Liver (tissue), 3 donors: ENCODE measurements at regions not wholly inside any gene's neighbourhood (a gene's known extent, or its start where the extent isn't known, plus 50 kb on each side); places are given as distances from the start of the nearest gene placed in this dataset.

Source experiments
- CTCF ChIP-seq: fragments of 150-350 bp; IDR thresholded peaks from 2 replicates; pipeline ENCODE4 v1.5.1; 2017; ENCODE audit warnings: improper control_type of control experiment, low read depth, low read length; ENCODE audit not compliant: missing input control
- HNF4G ChIP-seq: IDR thresholded peaks from 2 replicates; pipeline ENCODE4 v1.6.1; 2016; ENCODE audit warnings: antibody characterized with exemption
- RAD21 ChIP-seq, 2 donors: IDR thresholded peaks; 2 replicates each; pipeline ENCODE4 v1.6.1; 2016; ENCODE audit warnings: antibody characterized with exemption in 2 of 2, mild to moderate bottlenecking in 2 of 2
- REST ChIP-seq: IDR thresholded peaks from 2 replicates; pipeline ENCODE4 v1.6.1; 2016; ENCODE audit warnings: antibody characterized with exemption, mild to moderate bottlenecking
- SP1 ChIP-seq: IDR thresholded peaks from 2 replicates; pipeline ENCODE4 v1.6.1; 2018; ENCODE audit warnings: antibody characterized with exemption, mild to moderate bottlenecking
- TAF1 ChIP-seq: conservative IDR thresholded peaks from 2 replicates; pipeline ENCODE4 v1.6.1; 2016; ENCODE audit warnings: antibody characterized with exemption, mild to moderate bottlenecking
- YY1 ChIP-seq: IDR thresholded peaks from 2 replicates; pipeline ENCODE4 v1.6.1; 2016; ENCODE audit warnings: antibody characterized with exemption, mild to moderate bottlenecking
- TF ChIP-seq, protein P1 (sequence below): IDR thresholded peaks from 2 replicates; pipeline ENCODE4 v1.6.1; 2016; ENCODE audit warnings: antibody characterized with exemption
- TF ChIP-seq, protein P2 (sequence below): IDR thresholded peaks from 2 replicates; pipeline ENCODE4 v1.6.1; 2016; ENCODE audit warnings: antibody characterized with exemption
- TF ChIP-seq, protein P3 (sequence below): IDR thresholded peaks from 2 replicates; pipeline ENCODE4 v1.6.1; 2016; ENCODE audit warnings: antibody characterized with exemption
- donor health status: healthy.
- donor health status: healthy.

DNA sequence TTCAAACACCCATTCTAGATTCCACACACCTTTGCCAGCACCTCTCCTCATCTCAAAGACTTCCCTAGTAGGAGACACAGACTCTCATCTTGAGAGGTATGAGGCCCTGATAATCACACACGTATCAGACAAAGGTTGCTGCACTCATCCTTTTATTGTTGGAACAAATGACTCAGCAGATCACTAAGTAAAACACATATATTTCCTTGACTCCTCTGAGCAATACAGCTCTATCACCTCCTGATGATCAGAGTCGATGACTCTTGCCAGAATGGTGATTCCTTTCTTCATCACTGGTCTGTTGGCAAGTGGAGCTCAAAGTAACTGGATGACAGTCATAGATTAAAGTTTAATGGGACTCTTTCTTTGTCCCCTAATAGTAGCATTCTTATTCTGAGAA, 1049.2 kb upstream of the ZEB2 start:
- no peak for TF ChIP-seq SP1
- no peak for TF ChIP-seq CTCF
- TF ChIP-seq, protein P1, sequence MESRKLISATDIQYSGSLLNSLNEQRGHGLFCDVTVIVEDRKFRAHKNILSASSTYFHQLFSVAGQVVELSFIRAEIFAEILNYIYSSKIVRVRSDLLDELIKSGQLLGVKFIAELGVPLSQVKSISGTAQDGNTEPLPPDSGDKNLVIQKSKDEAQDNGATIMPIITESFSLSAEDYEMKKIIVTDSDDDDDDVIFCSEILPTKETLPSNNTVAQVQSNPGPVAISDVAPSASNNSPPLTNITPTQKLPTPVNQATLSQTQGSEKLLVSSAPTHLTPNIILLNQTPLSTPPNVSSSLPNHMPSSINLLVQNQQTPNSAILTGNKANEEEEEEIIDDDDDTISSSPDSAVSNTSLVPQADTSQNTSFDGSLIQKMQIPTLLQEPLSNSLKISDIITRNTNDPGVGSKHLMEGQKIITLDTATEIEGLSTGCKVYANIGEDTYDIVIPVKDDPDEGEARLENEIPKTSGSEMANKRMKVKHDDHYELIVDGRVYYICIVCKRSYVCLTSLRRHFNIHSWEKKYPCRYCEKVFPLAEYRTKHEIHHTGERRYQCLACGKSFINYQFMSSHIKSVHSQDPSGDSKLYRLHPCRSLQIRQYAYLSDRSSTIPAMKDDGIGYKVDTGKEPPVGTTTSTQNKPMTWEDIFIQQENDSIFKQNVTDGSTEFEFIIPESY: no peak
- no peak for TF ChIP-seq REST
- no peak for TF ChIP-seq YY1
- TF ChIP-seq, protein P2, sequence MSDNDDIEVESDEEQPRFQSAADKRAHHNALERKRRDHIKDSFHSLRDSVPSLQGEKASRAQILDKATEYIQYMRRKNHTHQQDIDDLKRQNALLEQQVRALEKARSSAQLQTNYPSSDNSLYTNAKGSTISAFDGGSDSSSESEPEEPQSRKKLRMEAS: no peak
- TF ChIP-seq, protein P3, sequence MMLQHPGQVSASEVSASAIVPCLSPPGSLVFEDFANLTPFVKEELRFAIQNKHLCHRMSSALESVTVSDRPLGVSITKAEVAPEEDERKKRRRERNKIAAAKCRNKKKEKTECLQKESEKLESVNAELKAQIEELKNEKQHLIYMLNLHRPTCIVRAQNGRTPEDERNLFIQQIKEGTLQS: no peak
- TF ChIP-seq HNF4G: no peak
- no peak for TF ChIP-seq TAF1
- TF ChIP-seq RAD21 (IDR thresholded peaks at IDR 0.05): no peak
